ENCODE measurements at regions not wholly inside any gene's neighbourhood (a gene's known extent, or its start where the extent isn't known, plus 50 kb on each side); places are given as distances from the start of the nearest gene placed in this dataset.

- Histone ChIP-seq H3K4me1 (ENCODE audit: control insufficient read depth, extremely low read depth, insufficient read depth, low read length) (no peaks in the 10 kb centered on the region), H3K79me2 (ENCODE audit: control insufficient read depth, insufficient read depth, low read length) (no peaks in the 10 kb centered on the region), H4K20me1 (ENCODE audit: control insufficient read depth, extremely low read depth, insufficient read depth, low read length) (no peaks in the 10 kb centered on the region), H3K9ac (ENCODE audit: control insufficient read depth, extremely low read depth, insufficient read depth, low read length) (no peak overlapping the region), H2AFZ (ENCODE audit: control insufficient read depth, low read length) (no peak overlapping the region), H3K36me3 (ENCODE audit: control insufficient read depth in 2 of 2, extremely low read depth in 1 of 2, insufficient read depth in 2 of 2, low read length in 2 of 2) (no peaks in the 10 kb centered on the region), H3K4me3 (ENCODE audit: control insufficient read depth in 2 of 3, extremely low read depth in 1 of 3, insufficient read depth in 2 of 3, low read depth in 1 of 3, low read length in 3 of 3) (no peak overlapping the region), H3K27me3 (ENCODE audit: control insufficient read depth, extremely low read depth, insufficient read depth, low read length) (no peaks in the 10 kb centered on the region), H3K27ac (ENCODE audit: control insufficient read depth, insufficient read depth, low read length) (no peak overlapping the region), H3K4me2 (ENCODE audit: control insufficient read depth, extremely low read depth, insufficient read depth, low read depth, low read length) (no peak overlapping the region), H3K9me1 (ENCODE audit: control insufficient read depth, extremely low read depth, insufficient read depth, low read length) (no peaks in the 10 kb centered on the region), H3K9me3 (ENCODE audit: control insufficient read depth, low read depth, low read length) (no peaks in the 10 kb centered on the region)
- dilution Hi-C loops (cut with MboI; ENCODE audit: extremely low pct_ligation_motif_present, low sequenced_read_pairs) = no loop called here
- TF ChIP-seq, protein P1, sequence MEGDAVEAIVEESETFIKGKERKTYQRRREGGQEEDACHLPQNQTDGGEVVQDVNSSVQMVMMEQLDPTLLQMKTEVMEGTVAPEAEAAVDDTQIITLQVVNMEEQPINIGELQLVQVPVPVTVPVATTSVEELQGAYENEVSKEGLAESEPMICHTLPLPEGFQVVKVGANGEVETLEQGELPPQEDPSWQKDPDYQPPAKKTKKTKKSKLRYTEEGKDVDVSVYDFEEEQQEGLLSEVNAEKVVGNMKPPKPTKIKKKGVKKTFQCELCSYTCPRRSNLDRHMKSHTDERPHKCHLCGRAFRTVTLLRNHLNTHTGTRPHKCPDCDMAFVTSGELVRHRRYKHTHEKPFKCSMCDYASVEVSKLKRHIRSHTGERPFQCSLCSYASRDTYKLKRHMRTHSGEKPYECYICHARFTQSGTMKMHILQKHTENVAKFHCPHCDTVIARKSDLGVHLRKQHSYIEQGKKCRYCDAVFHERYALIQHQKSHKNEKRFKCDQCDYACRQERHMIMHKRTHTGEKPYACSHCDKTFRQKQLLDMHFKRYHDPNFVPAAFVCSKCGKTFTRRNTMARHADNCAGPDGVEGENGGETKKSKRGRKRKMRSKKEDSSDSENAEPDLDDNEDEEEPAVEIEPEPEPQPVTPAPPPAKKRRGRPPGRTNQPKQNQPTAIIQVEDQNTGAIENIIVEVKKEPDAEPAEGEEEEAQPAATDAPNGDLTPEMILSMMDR (optimal IDR thresholded peaks at IDR 0.05 in 1 of 3, IDR thresholded peaks at IDR 0.05 in 1 of 3, conservative IDR thresholded peaks at IDR 0.05 in 1 of 3; ENCODE audit: extremely low read depth in 1 of 3, insufficient read depth in 2 of 3, low read length in 3 of 3) = no peak
- no peak for TF ChIP-seq EZH2 (IDR thresholded peaks at IDR 0.05; ENCODE audit: low read length)
- FAIRE-seq (no peak), DNase-seq (ENCODE audit: low read depth, low spot score) (no peak)
Observed at GRCh38 chr4:124209626-124210025, 502.9 kb downstream of the ANKRD50 start.

DNA sequence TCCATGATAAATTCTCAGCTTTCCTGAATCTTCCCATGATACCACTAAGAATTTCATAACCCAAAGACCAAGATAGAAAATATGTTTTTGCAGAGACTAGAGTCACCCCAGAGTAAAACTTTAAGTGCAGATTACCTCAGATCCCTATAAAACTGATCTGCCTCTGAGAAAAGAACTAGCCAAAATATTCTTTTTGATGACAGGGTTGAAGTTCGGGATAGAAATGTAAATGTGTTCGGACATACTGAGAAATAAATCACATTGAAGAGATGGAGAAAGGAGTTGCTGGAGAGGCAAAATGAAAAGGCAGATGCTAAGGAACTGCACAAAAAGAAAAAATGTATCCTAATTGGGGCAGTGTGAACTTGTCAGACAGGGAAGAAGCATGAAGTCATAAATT, 501.8 kb downstream of the ANKRD50 start:
- H3K9me3 ChIP-seq (ENCODE audit: control insufficient read depth, low read depth, low read length) = no peaks in the 10 kb centered on the region
- no peak overlapping the region for H3K27ac ChIP-seq (ENCODE audit: control insufficient read depth, insufficient read depth, low read length)
- no peak for FAIRE-seq
- H3K36me3 ChIP-seq (ENCODE audit: control insufficient read depth in 2 of 2, extremely low read depth in 1 of 2, insufficient read depth in 2 of 2, low read length in 2 of 2) = no peaks in the 10 kb centered on the region
- H3K4me3 ChIP-seq (ENCODE audit: control insufficient read depth in 2 of 3, extremely low read depth in 1 of 3, insufficient read depth in 2 of 3, low read depth in 1 of 3, low read length in 3 of 3) = no peak overlapping the region
- TF ChIP-seq, protein P1 (optimal IDR thresholded peaks at IDR 0.05 in 1 of 3, IDR thresholded peaks at IDR 0.05 in 1 of 3, conservative IDR thresholded peaks at IDR 0.05 in 1 of 3; ENCODE audit: extremely low read depth in 1 of 3, insufficient read depth in 2 of 3, low read length in 3 of 3) = no peak
- no peak for TF ChIP-seq EZH2 (IDR thresholded peaks at IDR 0.05; ENCODE audit: low read length)
- no peaks in the 10 kb centered on the region for H4K20me1 ChIP-seq (ENCODE audit: control insufficient read depth, extremely low read depth, insufficient read depth, low read length)
- H3K4me2 ChIP-seq (ENCODE audit: control insufficient read depth, extremely low read depth, insufficient read depth, low read depth, low read length) = no peak overlapping the region
- dilution Hi-C loops (cut with MboI; ENCODE audit: extremely low pct_ligation_motif_present, low sequenced_read_pairs) = no loop called here
- no peak for DNase-seq (ENCODE audit: low read depth, low spot score)
- no peak overlapping the region for H3K9ac ChIP-seq (ENCODE audit: control insufficient read depth, extremely low read depth, insufficient read depth, low read length)
- H3K79me2 ChIP-seq (ENCODE audit: control insufficient read depth, insufficient read depth, low read length) = no peaks in the 10 kb centered on the region
- no peak overlapping the region for H2AFZ ChIP-seq (ENCODE audit: control insufficient read depth, low read length)
- no peaks in the 10 kb centered on the region for H3K4me1 ChIP-seq (ENCODE audit: control insufficient read depth, extremely low read depth, insufficient read depth, low read length)
- no peaks in the 10 kb centered on the region for H3K27me3 ChIP-seq (ENCODE audit: control insufficient read depth, extremely low read depth, insufficient read depth, low read length)
- no peaks in the 10 kb centered on the region for H3K9me1 ChIP-seq (ENCODE audit: control insufficient read depth, extremely low read depth, insufficient read depth, low read length)
